ENCODE measurements at regions not wholly inside any gene's neighbourhood (a gene's known extent, or its start where the extent isn't known, plus 50 kb on each side); places are given as distances from the start of the nearest gene placed in this dataset.

DNA sequence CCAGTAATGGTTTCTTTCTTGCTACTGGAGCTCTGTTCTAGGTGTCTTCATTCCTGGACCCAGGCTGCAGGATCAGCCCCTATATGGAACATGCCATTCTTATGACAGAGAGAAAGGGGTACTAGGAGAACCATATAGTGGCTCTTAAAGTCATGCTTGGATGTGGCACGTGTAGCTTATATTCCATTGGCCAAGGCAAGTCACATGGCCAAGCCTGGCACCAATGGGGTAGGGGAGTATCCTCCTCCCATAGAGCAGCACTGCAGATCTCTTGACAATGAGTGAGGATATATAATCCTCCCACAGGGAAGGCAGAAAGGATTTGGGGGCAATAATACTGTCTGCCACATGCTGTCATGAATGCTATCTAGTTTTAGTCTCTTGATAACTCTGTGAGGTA lies 193.3 kb downstream of the PALM2AKAP2 start:
- Mint-ChIP-seq H3K4me3 (no peak overlapping the region), H3K27me3 (no peaks in the 10 kb centered on the region), H3K36me3 (peaks cover 0 to 20% (median 0%) of the 10 kb centered on the region in 5 donors), H3K9me3 (peaks cover 0 to 6% (median 0%) of the 10 kb centered on the region in 11 donors), H3K4me1 (peaks cover 31 to 85% (median 49%) of the 10 kb centered on the region in 7 donors), H3K27ac (peak overlapping the region in 2 of 9 donors; percentile 25 to 86)
- intact Hi-C loops (cut with micrococcal nuclease): loop anchor here in 1 of 2 donors (5.0 kb wide), 3 partner anchors 34 to 71 kb away; no protein-coding TSS in a partner anchor
- H3K9me3 ChIP-seq (ENCODE audit: control insufficient read depth in 2 of 3, low read length in 3 of 3): no peaks in the 10 kb centered on the region
- ChIA-PET POLR2A (interaction anchor here (0.6 kb wide), 1 partner anchor 81 kb away, joined by 3 read pairs; no protein-coding TSS in a partner anchor), CTCF (no interaction called here)
- no peak for ATAC-seq
- H3K4me1 ChIP-seq (ENCODE audit: control insufficient read depth in 2 of 2, insufficient read depth in 2 of 2, low read length in 2 of 2): peaks cover 8 to 40% of the 10 kb centered on the region in 2 donors
- H3K4me3 ChIP-seq (ENCODE audit: low read length): no peak overlapping the region
- H3K27me3 ChIP-seq (ENCODE audit: control insufficient read depth in 2 of 2, insufficient read depth in 2 of 2, low read length in 2 of 2): no peaks in the 10 kb centered on the region
- no peaks in the 10 kb centered on the region for H3K36me3 ChIP-seq (ENCODE audit: control insufficient read depth in 2 of 3, insufficient read depth in 3 of 3, low read length in 3 of 3)
- no peak overlapping the region for H3K27ac ChIP-seq (ENCODE audit: low read depth, low read length)
- no peak for DNase-seq

GRCh38 chr9:109974143-109974917 lies 194.3 kb downstream of the PALM2AKAP2 start:
- intact Hi-C loops (cut with micrococcal nuclease): loop anchor here in 1 of 2 donors (1.0 to 5.0 kb wide), 8 partner anchors 23 to 174 kb away; no protein-coding TSS in a partner anchor
- DNase-seq (peak in 4 of 9 donors; percentile 3 to 53 (median 30)), ATAC-seq (peak; percentile 67)
- no peak overlapping the region for H3K4me3 ChIP-seq (ENCODE audit: low read length)
- H3K4me3 Mint-ChIP-seq: peak overlapping the region in 3 of 10 donors; percentile 26 to 67 (median 35)
- peaks cover 0 to 6% (median 0%) of the 10 kb centered on the region in 11 donors for H3K9me3 Mint-ChIP-seq
- peaks cover 21 to 80% (median 39%) of the 10 kb centered on the region in 7 donors for H3K4me1 Mint-ChIP-seq
- H3K27me3 Mint-ChIP-seq: no peaks in the 10 kb centered on the region
- no peaks in the 10 kb centered on the region for H3K27me3 ChIP-seq (ENCODE audit: control insufficient read depth in 2 of 2, insufficient read depth in 2 of 2, low read length in 2 of 2)
- no peaks in the 10 kb centered on the region for H3K9me3 ChIP-seq (ENCODE audit: control insufficient read depth in 2 of 3, low read length in 3 of 3)
- H3K36me3 Mint-ChIP-seq: peaks cover 0 to 20% (median 0%) of the 10 kb centered on the region in 5 donors
- ChIA-PET CTCF (no interaction called here), POLR2A (interaction anchor here (0.7 kb wide), 2 partner anchors 8 to 23 kb away, joined by 3 to 4 read pairs; no protein-coding TSS in a partner anchor)
- H3K4me1 ChIP-seq (ENCODE audit: control insufficient read depth in 2 of 2, insufficient read depth in 2 of 2, low read length in 2 of 2): peaks cover 0 to 30% of the 10 kb centered on the region in 2 donors
- no peak overlapping the region for H3K27ac ChIP-seq (ENCODE audit: low read depth, low read length)
- no peaks in the 10 kb centered on the region for H3K36me3 ChIP-seq (ENCODE audit: control insufficient read depth in 2 of 3, insufficient read depth in 3 of 3, low read length in 3 of 3)
- peak overlapping the region in 8 of 9 donors; percentile 1 to 86 (median 50) for H3K27ac Mint-ChIP-seq

GRCh38 chr9:109974918-109975276 lies 194.9 kb downstream of the PALM2AKAP2 start:
- ChIA-PET POLR2A (interaction anchor here (0.7 kb wide), 2 partner anchors 9 to 24 kb away, joined by 3 to 4 read pairs; no protein-coding TSS in a partner anchor), CTCF (no interaction called here)
- Mint-ChIP-seq H3K4me1 (peaks cover 17 to 76% (median 34%) of the 10 kb centered on the region in 7 donors), H3K27me3 (no peaks in the 10 kb centered on the region), H3K4me3 (no peak overlapping the region), H3K27ac (peak overlapping the region in 2 of 9 donors; percentile 23 to 86), H3K36me3 (peaks cover 0 to 20% (median 0%) of the 10 kb centered on the region in 5 donors), H3K9me3 (peaks cover 0 to 6% (median 0%) of the 10 kb centered on the region in 11 donors)
- Histone ChIP-seq H3K9me3 (ENCODE audit: control insufficient read depth in 2 of 3, low read length in 3 of 3) (no peaks in the 10 kb centered on the region), H3K27me3 (ENCODE audit: control insufficient read depth in 2 of 2, insufficient read depth in 2 of 2, low read length in 2 of 2) (no peaks in the 10 kb centered on the region), H3K36me3 (ENCODE audit: control insufficient read depth in 2 of 3, insufficient read depth in 3 of 3, low read length in 3 of 3) (no peaks in the 10 kb centered on the region), H3K27ac (ENCODE audit: low read depth, low read length) (no peak overlapping the region), H3K4me3 (ENCODE audit: low read length) (no peak overlapping the region), H3K4me1 (ENCODE audit: control insufficient read depth in 2 of 2, insufficient read depth in 2 of 2, low read length in 2 of 2) (peaks cover 0 to 25% of the 10 kb centered on the region in 2 donors)
- no peak for DNase-seq
- ATAC-seq: no peak
- intact Hi-C loops (cut with micrococcal nuclease): loop anchor here in 1 of 2 donors (1.0 to 5.0 kb wide), 8 partner anchors 24 to 174 kb away; no protein-coding TSS in a partner anchor

DNA sequence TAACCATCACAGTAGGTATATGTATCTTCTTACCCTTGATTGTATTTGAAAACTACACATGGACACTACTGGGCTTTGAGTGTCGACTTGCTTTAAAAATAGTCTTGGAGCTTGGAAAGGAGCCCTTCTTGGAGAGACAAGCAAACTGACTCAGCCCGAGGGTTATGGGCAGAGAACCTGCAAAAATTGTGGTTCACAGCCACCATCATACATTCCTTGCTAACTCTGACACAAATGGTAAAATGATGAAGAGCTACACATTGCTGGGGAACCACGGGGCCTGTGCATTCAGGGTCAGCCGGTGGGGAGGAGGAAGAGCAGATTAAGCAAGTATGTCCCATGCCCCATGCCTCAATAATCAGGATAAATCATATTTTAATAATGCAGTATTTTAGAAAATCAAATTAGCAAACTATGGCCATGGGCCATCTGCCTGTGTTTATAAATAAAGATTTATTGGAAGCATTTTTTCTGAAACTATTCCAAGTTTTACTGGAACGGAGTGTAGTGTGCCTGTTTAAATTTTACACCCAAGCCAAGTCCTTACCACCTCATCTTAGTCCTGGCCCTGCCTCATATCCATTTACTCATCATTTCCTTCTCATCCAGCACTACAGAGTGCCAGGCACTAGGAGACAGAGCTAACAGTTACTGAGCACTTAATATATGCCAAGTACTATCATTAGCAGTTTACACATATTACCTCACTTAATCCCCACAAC lies 195.7 kb downstream of the PALM2AKAP2 start:
- H3K9me3 ChIP-seq (ENCODE audit: control insufficient read depth in 2 of 3, low read length in 3 of 3): no peaks in the 10 kb centered on the region
- no peaks in the 10 kb centered on the region for H3K27me3 ChIP-seq (ENCODE audit: control insufficient read depth in 2 of 2, insufficient read depth in 2 of 2, low read length in 2 of 2)
- H3K36me3 ChIP-seq (ENCODE audit: control insufficient read depth in 2 of 3, insufficient read depth in 3 of 3, low read length in 3 of 3): no peaks in the 10 kb centered on the region
- Mint-ChIP-seq H3K27ac (peak overlapping the region in 2 of 9 donors; percentile 31 to 58), H3K9me3 (peaks cover 0 to 6% (median 0%) of the 10 kb centered on the region in 11 donors), H3K4me3 (no peak overlapping the region), H3K4me1 (peaks cover 14 to 70% (median 27%) of the 10 kb centered on the region in 7 donors), H3K36me3 (peaks cover 0 to 20% (median 0%) of the 10 kb centered on the region in 5 donors), H3K27me3 (no peaks in the 10 kb centered on the region)
- no peak for DNase-seq
- H3K4me3 ChIP-seq (ENCODE audit: low read length): no peak overlapping the region
- H3K27ac ChIP-seq (ENCODE audit: low read depth, low read length): no peak overlapping the region
- peaks cover 0 to 18% of the 10 kb centered on the region in 2 donors for H3K4me1 ChIP-seq (ENCODE audit: control insufficient read depth in 2 of 2, insufficient read depth in 2 of 2, low read length in 2 of 2)
- ChIA-PET POLR2A (no interaction called here), CTCF (no interaction called here)
- ATAC-seq: no peak
- intact Hi-C loops (cut with micrococcal nuclease): loop anchor here in 1 of 2 donors (2.0 kb wide), 2 partner anchors 55 to 173 kb away; no protein-coding TSS in a partner anchor

DNA sequence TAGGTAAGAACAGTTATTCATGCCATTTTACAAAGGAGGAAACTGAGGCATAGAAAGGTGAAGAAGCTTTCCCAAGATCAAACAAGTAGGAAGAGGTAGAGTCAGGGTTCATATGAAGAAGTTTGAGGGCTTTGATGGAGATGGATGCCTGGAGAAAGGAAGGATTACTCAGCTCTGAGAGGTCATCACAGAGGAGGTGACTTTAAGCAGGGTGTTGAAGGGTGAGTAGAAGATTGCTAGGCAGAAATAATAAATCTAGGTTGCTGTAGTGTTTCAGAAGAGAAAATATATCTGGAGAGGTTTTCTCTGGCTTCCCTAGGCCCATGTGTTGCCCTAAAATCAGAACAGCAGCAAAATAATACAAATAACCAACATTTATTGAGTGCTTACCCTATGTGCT lies 196.3 kb downstream of the PALM2AKAP2 start:
- Mint-ChIP-seq H3K36me3 (peaks cover 0 to 20% (median 0%) of the 10 kb centered on the region in 5 donors), H3K27ac (no peak overlapping the region), H3K27me3 (no peaks in the 10 kb centered on the region), H3K4me3 (no peak overlapping the region), H3K9me3 (peaks cover 0 to 6% (median 0%) of the 10 kb centered on the region in 11 donors), H3K4me1 (peaks cover 14 to 70% (median 27%) of the 10 kb centered on the region in 7 donors)
- POLR2A ChIA-PET: no interaction called here
- CTCF ChIA-PET: no interaction called here
- H3K27ac ChIP-seq (ENCODE audit: low read depth, low read length): no peak overlapping the region
- no peak for DNase-seq
- ATAC-seq: no peak
- no peak overlapping the region for H3K4me3 ChIP-seq (ENCODE audit: low read length)
- H3K9me3 ChIP-seq (ENCODE audit: control insufficient read depth in 2 of 3, low read length in 3 of 3): no peaks in the 10 kb centered on the region
- no peaks in the 10 kb centered on the region for H3K36me3 ChIP-seq (ENCODE audit: control insufficient read depth in 2 of 3, insufficient read depth in 3 of 3, low read length in 3 of 3)
- peaks cover 0 to 18% of the 10 kb centered on the region in 2 donors for H3K4me1 ChIP-seq (ENCODE audit: control insufficient read depth in 2 of 2, insufficient read depth in 2 of 2, low read length in 2 of 2)
- intact Hi-C loops (cut with micrococcal nuclease): no loop called here
- H3K27me3 ChIP-seq (ENCODE audit: control insufficient read depth in 2 of 2, insufficient read depth in 2 of 2, low read length in 2 of 2): no peaks in the 10 kb centered on the region

- POLR2A ChIA-PET: interaction anchor here (0.6 to 0.8 kb wide), 2 partner anchors 13 to 74 kb away, joined by 3 read pairs; no protein-coding TSS in a partner anchor
These were observed 197.5 kb downstream of the PALM2AKAP2 start for GRCh38 chr9:109977521-109977920.

More at GRCh38 chr9:109977521-109977920, 197.5 kb downstream of the PALM2AKAP2 start:
- no peak for ATAC-seq
- intact Hi-C loops (cut with micrococcal nuclease): no loop called here
- Histone ChIP-seq H3K27me3 (ENCODE audit: control insufficient read depth in 2 of 2, insufficient read depth in 2 of 2, low read length in 2 of 2) (no peaks in the 10 kb centered on the region), H3K36me3 (ENCODE audit: control insufficient read depth in 2 of 3, insufficient read depth in 3 of 3, low read length in 3 of 3) (no peaks in the 10 kb centered on the region), H3K9me3 (ENCODE audit: control insufficient read depth in 2 of 3, low read length in 3 of 3) (no peaks in the 10 kb centered on the region), H3K4me3 (ENCODE audit: low read length) (no peak overlapping the region), H3K4me1 (ENCODE audit: control insufficient read depth in 2 of 2, insufficient read depth in 2 of 2, low read length in 2 of 2) (peaks cover 0 to 12% of the 10 kb centered on the region in 2 donors), H3K27ac (ENCODE audit: low read depth, low read length) (no peak overlapping the region)
- Mint-ChIP-seq H3K9me3 (peaks cover 0 to 10% (median 6%) of the 10 kb centered on the region in 11 donors), H3K36me3 (peaks cover 0 to 22% (median 0%) of the 10 kb centered on the region in 5 donors), H3K27me3 (peaks cover 0 to 3% (median 0%) of the 10 kb centered on the region in 5 donors), H3K4me1 (peaks cover 4 to 59% (median 17%) of the 10 kb centered on the region in 7 donors), H3K4me3 (no peak overlapping the region), H3K27ac (peak overlapping the region in 1 of 9 donors; percentile 36)
- CTCF ChIA-PET: no interaction called here
- peak in 1 of 9 donors; percentile 28 for DNase-seq

Measured in naive thymus-derived CD4-positive, alpha-beta T cell (primary cell).